IgD-negative memory B cell (primary cell): ENCODE measurements at regions not wholly inside any gene's neighbourhood (a gene's known extent, or its start where the extent isn't known, plus 50 kb on each side); places are given as distances from the start of the nearest gene placed in this dataset.

Source experiments
- H3K27ac Mint-ChIP-seq, 3 donors: one replicate each; pipeline ENCODE4 v1.8.0; 2020 to 2022; ENCODE audit warnings: mild to moderate bottlenecking in 3 of 3, mixed read lengths in 3 of 3, moderate library complexity in 1 of 3
- H3K27me3 Mint-ChIP-seq: one replicate; pipeline ENCODE4 v1.8.0; 2021; ENCODE audit warnings: mixed read lengths
- H3K36me3 Mint-ChIP-seq: one replicate; pipeline ENCODE4 v1.8.0; 2020; ENCODE audit warnings: mild to moderate bottlenecking, mixed read lengths
- H3K4me1 Mint-ChIP-seq, 3 donors: one replicate each; pipeline ENCODE4 v1.8.0; 2020 to 2022; ENCODE audit warnings: mixed read lengths in 3 of 3, mild to moderate bottlenecking in 1 of 3
- H3K4me3 Mint-ChIP-seq, 4 donors: one replicate each; pipeline ENCODE4 v1.8.0; 2020 to 2022; ENCODE audit warnings: mild to moderate bottlenecking in 4 of 4, mixed read lengths in 4 of 4, moderate library complexity in 3 of 4
- H3K9me3 Mint-ChIP-seq, 3 donors: one replicate each; pipeline ENCODE4 v1.8.0; 2020 to 2021; ENCODE audit warnings: mixed read lengths in 3 of 3, mild to moderate bottlenecking in 1 of 3

- Mint-ChIP-seq H3K27me3 (peaks cover 9% of the 10 kb centered on the region), H3K4me3 (no peak overlapping the region), H3K4me1 (peaks cover 0 to 11% (median 2%) of the 10 kb centered on the region in 3 donors), H3K9me3 (peaks cover 0 to 2% (median 0%) of the 10 kb centered on the region in 3 donors), H3K36me3 (no peaks in the 10 kb centered on the region), H3K27ac (no peak overlapping the region)
These were observed 82.2 kb upstream of the RMDN2 start for GRCh38 chr2:37842732-37843440.

DNA sequence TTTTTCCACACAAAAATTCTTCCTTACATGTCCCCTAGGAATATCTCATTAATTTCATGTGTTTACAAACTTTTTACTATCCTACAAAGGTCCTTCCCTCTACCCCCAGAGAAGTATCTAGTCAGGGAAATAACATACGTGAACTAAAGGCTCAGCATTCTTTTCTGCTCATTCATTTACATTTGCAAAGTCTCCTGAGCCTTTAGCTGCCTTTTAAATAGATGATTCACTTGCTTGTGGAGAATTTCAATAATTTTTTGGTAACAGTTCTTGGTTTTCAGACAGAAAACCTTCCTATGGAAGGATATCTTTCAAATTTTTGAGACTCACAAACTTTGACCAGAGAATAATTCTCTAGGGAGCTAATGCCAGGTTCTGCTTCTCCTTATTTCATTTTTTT is 81.5 kb upstream of the RMDN2 start:
- Mint-ChIP-seq H3K36me3 (no peaks in the 10 kb centered on the region), H3K27ac (no peak overlapping the region), H3K4me3 (no peak overlapping the region), H3K4me1 (peaks cover 0 to 11% (median 2%) of the 10 kb centered on the region in 3 donors), H3K9me3 (no peaks in the 10 kb centered on the region), H3K27me3 (peaks cover 6% of the 10 kb centered on the region)

DNA sequence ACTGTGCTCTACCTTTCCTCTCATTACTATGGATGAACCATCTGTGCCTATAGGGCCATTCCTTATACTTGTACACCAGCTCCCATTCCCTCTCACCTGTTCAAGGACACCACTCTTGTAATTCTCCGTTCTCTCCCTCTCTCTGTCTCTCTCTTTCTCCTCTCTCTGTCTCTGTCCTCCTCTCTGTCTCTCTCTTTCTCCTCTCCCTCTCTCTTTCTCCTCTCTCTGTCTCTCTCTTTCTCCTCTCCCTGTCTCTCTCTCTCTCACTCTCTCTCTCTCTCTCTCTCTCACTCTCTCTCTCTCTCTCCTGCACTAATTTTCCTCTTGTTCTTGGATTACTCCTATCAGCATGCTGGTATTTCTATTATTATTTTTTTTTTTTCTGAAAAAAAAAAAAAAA is 78.9 kb upstream of the RMDN2 start:
- no peaks in the 10 kb centered on the region for H3K36me3 Mint-ChIP-seq
- H3K9me3 Mint-ChIP-seq, result no peaks in the 10 kb centered on the region
- H3K27me3 Mint-ChIP-seq, result peaks cover 4% of the 10 kb centered on the region
- H3K27ac Mint-ChIP-seq, result no peak overlapping the region
- H3K4me1 Mint-ChIP-seq, result peaks cover 2 to 23% (median 4%) of the 10 kb centered on the region in 3 donors
- H3K4me3 Mint-ChIP-seq, result no peak overlapping the region

GRCh38 chr2:37847792-37848191 is 77.3 kb upstream of the RMDN2 start:
- Mint-ChIP-seq H3K27ac (no peak overlapping the region), H3K4me1 (peaks cover 10 to 29% (median 11%) of the 10 kb centered on the region in 3 donors), H3K27me3 (peaks cover 4% of the 10 kb centered on the region), H3K9me3 (no peaks in the 10 kb centered on the region), H3K4me3 (no peak overlapping the region), H3K36me3 (no peaks in the 10 kb centered on the region)

- Mint-ChIP-seq H3K4me3 (no peak overlapping the region), H3K27ac (no peak overlapping the region), H3K36me3 (no peaks in the 10 kb centered on the region), H3K27me3 (peaks cover under 1% of the 10 kb centered on the region), H3K4me1 (peaks cover 11 to 27% (median 12%) of the 10 kb centered on the region in 3 donors), H3K9me3 (no peaks in the 10 kb centered on the region)
These were observed 76.6 kb upstream of the RMDN2 start for GRCh38 chr2:37848451-37848850.

DNA sequence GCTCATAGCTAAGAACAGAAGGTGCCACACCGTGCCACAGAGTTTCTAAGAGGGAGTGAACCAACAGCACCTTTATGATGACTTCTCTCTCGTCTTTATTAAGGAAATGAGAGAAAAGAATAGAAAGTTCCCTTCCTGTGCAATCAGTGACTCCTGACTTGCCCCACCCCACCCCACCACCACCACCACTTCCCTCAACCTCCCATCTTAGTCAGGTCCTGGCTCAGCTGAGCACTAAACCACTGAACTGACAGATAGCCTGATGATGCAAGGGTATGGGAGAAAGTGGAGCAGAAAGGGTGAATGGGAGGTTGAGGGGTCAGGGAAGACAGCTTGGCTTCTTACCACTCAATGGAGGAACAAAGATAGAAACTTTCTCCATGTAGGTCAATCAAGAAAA is 75.2 kb upstream of the RMDN2 start:
- Mint-ChIP-seq H3K27ac (no peak overlapping the region), H3K9me3 (no peaks in the 10 kb centered on the region), H3K4me1 (peaks cover 9 to 22% (median 12%) of the 10 kb centered on the region in 3 donors), H3K4me3 (no peak overlapping the region), H3K36me3 (no peaks in the 10 kb centered on the region), H3K27me3 (no peaks in the 10 kb centered on the region)

DNA sequence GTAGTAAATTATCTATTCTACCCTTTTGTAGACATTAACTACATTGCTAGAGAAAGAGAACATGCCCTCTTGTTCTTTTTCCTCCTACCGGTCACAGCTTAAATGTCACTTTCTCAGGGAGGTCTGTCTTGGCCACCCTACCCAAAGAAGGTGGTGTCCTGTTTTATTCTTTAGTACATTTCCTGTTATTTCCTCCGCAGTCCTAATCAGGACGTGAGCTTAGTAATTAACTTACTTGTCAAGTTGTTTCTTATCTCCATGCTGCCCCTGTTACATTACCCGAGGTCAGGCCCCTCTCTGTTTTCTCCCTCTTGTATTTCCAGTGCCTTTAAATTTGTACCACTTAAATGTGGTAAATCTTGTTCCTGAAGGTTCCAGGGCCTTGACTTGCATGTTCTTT is 73.7 kb upstream of the RMDN2 start:
- Mint-ChIP-seq H3K9me3 (no peaks in the 10 kb centered on the region), H3K4me1 (peaks cover 12 to 22% (median 13%) of the 10 kb centered on the region in 3 donors), H3K27me3 (peaks cover 1% of the 10 kb centered on the region), H3K27ac (peak overlapping the region in 2 of 3 donors; percentile 54 to 63), H3K4me3 (peak overlapping the region in 1 of 4 donors; percentile 10), H3K36me3 (no peaks in the 10 kb centered on the region)

GRCh38 chr2:37851828-37852584 is 73.1 kb upstream of the RMDN2 start:
- H3K9me3 Mint-ChIP-seq, result no peaks in the 10 kb centered on the region
- peak overlapping the region in 2 of 4 donors; percentile 10 to 33 for H3K4me3 Mint-ChIP-seq
- peaks cover 5% of the 10 kb centered on the region for H3K27me3 Mint-ChIP-seq
- H3K27ac Mint-ChIP-seq, result peak overlapping the region in 2 of 3 donors; percentile 54 to 63
- H3K4me1 Mint-ChIP-seq, result peaks cover 12 to 22% (median 13%) of the 10 kb centered on the region in 3 donors
- peaks cover 3% of the 10 kb centered on the region for H3K36me3 Mint-ChIP-seq

- Mint-ChIP-seq H3K27ac (no peak overlapping the region), H3K36me3 (peaks cover 3% of the 10 kb centered on the region), H3K27me3 (peaks cover 5% of the 10 kb centered on the region), H3K4me3 (no peak overlapping the region), H3K4me1 (peaks cover 12 to 22% (median 13%) of the 10 kb centered on the region in 3 donors), H3K9me3 (no peaks in the 10 kb centered on the region)
These were observed 72.5 kb upstream of the RMDN2 start for GRCh38 chr2:37852585-37853014.

DNA sequence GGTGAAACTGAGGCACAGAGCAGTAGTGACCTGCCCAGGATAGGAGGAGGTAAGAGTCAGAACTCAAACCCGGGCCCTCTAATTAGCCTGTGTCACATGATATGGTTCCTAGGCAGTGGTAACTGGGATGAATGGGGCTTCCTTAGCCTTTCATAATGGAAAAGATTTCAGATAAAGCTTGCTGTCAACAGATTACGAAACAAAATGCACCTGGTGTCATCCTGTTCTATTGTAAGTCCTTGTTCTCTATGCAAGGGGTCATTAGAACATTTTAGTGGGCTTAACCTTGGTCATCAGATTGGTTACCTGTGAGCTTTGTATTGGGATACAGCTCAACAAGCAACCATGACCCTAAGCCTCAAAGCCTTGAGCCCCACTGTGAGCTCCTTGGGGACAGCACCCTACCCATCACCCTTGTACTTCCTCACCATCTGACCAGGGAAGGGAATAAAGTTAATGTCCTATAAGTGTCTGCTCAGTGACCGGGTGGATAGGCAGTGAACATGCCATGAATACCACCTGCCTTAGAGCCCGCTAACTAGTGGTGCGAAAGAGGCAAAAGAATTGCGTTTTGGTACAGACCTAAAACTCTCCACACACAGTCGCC is 70.3 kb upstream of the RMDN2 start:
- Mint-ChIP-seq H3K9me3 (peaks cover 0 to 2% (median 0%) of the 10 kb centered on the region in 3 donors), H3K4me3 (no peak overlapping the region), H3K27ac (no peak overlapping the region), H3K27me3 (peaks cover 5% of the 10 kb centered on the region), H3K36me3 (peaks cover 3% of the 10 kb centered on the region), H3K4me1 (peaks cover 12 to 18% (median 13%) of the 10 kb centered on the region in 3 donors)

DNA sequence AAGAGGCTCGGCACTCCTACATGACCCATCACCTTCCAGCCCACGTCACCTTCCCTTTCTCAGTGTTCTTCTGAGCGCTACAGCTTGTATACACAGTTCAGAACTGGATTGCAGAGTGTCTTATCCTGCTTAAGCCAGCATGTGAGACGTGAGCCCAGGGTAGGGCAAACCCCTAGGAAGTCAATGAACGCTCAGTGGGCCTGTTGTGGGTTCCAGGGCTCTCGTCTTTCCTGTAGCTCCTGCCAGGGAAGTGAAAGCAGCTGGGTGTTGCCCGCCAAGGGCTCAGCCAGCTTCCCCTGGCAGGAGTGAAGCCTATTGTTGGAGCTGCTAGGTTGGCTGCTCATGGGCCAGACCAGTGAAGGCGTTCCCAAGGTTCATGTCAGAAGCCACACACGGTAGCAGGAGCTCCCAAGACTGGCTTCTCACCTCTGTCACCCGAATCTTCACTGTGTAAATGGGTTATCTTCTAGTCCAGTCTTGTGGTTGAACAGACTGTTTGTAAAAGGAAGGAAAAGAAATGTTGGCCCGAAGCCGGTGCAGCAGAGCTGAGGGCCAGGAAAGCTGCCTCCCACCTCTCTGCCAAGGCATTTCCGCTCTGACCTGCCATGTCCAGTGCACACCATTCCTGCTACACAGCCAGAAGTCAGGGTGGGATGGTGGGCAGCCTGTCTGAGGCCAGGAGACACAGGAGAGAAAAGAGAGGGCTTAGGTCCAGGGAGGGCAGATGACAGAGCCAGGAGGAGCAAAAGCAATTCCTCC is 69.6 kb upstream of the RMDN2 start:
- H3K4me1 Mint-ChIP-seq, result peaks cover 12 to 13% (median 13%) of the 10 kb centered on the region in 3 donors
- peaks cover 0 to 2% (median 0%) of the 10 kb centered on the region in 3 donors for H3K9me3 Mint-ChIP-seq
- peaks cover 5% of the 10 kb centered on the region for H3K27me3 Mint-ChIP-seq
- no peak overlapping the region for H3K27ac Mint-ChIP-seq
- no peak overlapping the region for H3K4me3 Mint-ChIP-seq
- peaks cover 3% of the 10 kb centered on the region for H3K36me3 Mint-ChIP-seq

- Mint-ChIP-seq H3K27me3 (peaks cover 5% of the 10 kb centered on the region), H3K27ac (peak overlapping the region in 2 of 3 donors; percentile 44 to 90), H3K4me1 (peaks cover 9 to 10% (median 10%) of the 10 kb centered on the region in 3 donors), H3K4me3 (no peak overlapping the region), H3K36me3 (peaks cover 3% of the 10 kb centered on the region), H3K9me3 (peaks cover 0 to 2% (median 0%) of the 10 kb centered on the region in 3 donors)
These were observed 68.9 kb upstream of the RMDN2 start for GRCh38 chr2:37856101-37856751.

DNA sequence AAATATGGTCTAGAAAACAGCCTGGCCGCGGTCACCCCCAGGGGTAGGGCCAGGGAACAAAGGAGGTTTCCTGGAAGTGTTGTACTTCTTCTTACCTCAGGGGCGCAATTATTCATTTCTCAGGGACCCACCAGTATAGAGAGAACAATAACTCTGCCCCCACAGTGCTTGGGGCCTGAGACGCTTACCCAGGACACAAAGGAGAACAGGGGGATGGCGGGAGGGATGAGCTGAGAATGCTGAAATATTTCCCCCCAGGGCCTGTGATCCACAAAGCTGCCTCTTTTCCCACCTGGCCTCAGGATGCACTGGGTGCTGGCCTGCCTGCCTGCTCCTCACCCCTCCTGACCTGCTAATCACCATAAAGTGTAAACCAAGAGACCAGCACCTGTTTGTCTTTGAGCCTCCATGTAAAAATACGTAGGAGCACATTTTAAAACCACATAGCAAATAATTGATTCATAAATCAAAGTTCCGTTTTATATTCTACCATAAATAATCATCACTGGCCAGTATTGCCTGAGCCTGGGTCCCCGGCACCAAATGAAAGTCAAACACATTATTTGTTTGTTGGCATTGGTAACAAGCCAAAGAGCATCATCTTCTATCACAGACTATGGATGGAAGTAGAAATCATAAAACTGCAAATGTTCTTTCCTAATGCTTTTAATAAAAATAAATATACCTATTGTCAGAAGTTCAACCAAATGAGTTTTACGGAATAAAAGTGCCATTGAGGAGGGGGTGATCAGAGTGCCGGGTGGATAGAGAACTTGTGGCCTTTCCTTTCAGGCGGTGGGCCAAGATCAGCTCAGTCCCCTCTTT is 67.3 kb upstream of the RMDN2 start:
- Mint-ChIP-seq H3K27ac (no peak overlapping the region), H3K4me3 (peak overlapping the region in 1 of 4 donors; percentile 29), H3K9me3 (peaks cover 0 to 4% (median 2%) of the 10 kb centered on the region in 3 donors), H3K4me1 (peaks cover 0 to 3% (median 2%) of the 10 kb centered on the region in 3 donors), H3K36me3 (peaks cover 3% of the 10 kb centered on the region), H3K27me3 (peaks cover 16% of the 10 kb centered on the region)
